Neutrophil (primary cell): ENCODE measurements at regions not wholly inside any gene's neighbourhood (a gene's known extent, or its start where the extent isn't known, plus 50 kb on each side); places are given as distances from the start of the nearest gene placed in this dataset.

ENCODE experiments used
- H3K27ac ChIP-seq: fragments of 200-600 bp; sonication (generic); 2 replicates; pipeline ENCODE4 v1.5.1; 2016; ENCODE audit warnings: mild to moderate bottlenecking, moderate library complexity
- H3K27me3 ChIP-seq: fragments of 200-600 bp; sonication (generic); 2 replicates; pipeline ENCODE4 v1.6.0; 2016; ENCODE audit warnings: mild to moderate bottlenecking
- H3K36me3 ChIP-seq: fragments of 200-600 bp; sonication (generic); 2 replicates; pipeline ENCODE4 v1.5.1; 2017
- H3K4me1 ChIP-seq, 2 experiments: fragments of 200-600 bp in 1 of 2; sonication (generic) in 1 of 2; 1 replicate in 1 of 2; 2 replicates in 1 of 2; pipeline versions ENCODE4 v1.5.1 to v1.6.1; 2013 to 2016; ENCODE audit warnings: low read depth in 1 of 2, low read length in 1 of 2, mild to moderate bottlenecking in 1 of 2, moderate library complexity in 1 of 2; ENCODE audit not compliant: control insufficient read depth in 1 of 2, insufficient read depth in 1 of 2
- H3K4me3 ChIP-seq, 2 experiments: fragments of 200-600 bp in 1 of 2; sonication (generic) in 1 of 2; 1 replicate in 1 of 2; 2 replicates in 1 of 2; pipeline ENCODE4 v1.5.1; 2013 to 2016; ENCODE audit warnings: low read depth in 1 of 2, low read length in 1 of 2, mild to moderate bottlenecking in 1 of 2, moderate library complexity in 1 of 2
- H3K9me3 ChIP-seq: fragments of 200-600 bp; sonication (generic); 2 replicates; pipeline ENCODE4 v1.5.1; 2016
- TF ChIP-seq, protein P1 (sequence below): fragments of 200-600 bp; sonication (generic); IDR thresholded peaks from 2 replicates; pipeline ENCODE4 v1.5.1; 2016; ENCODE audit warnings: antibody characterized with exemption

DNA sequence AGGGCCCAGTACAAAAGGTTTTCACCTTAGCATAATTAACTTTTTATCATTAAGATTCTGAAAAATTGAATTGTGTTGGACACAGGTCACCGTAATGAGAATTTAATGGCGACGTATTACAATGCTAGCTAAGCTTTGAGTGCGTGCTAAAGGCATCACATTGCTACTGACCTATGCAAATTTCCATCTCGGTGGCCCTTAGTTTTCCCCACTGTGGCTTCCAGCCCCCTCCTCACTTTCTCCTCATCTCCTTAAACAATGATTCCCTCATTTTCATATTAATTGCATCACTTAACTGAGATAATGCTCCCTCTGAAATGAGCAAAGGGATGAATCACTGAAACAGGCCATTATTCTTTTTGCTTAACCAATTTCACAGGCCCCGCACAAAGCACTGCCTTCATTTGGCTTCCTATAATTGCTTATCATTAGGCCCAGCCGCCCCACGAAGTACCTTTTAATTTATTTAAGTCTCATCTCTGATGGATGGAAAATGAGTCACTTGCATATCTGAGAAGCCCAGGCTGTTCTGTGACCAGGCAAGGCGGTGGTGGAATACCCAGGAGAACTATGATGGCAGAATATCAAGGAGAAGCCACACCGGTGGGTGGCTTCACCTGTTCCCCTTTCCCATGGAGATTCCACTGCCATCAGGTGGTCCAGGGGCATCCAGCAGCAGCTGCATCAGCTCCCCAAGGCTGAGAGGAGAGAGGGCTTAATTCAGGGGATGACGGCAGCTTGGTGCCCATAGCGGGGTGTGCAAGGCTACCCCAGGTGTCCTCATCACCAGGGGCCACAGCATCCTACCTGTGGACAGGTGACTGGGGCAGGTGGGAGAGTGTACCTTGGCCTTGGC lies 223.8 kb upstream of the BOD1L1 start:
- Histone ChIP-seq H3K36me3 (no peaks in the 10 kb centered on the region), H3K4me3 (no peak overlapping the region), H3K27me3 (no peaks in the 10 kb centered on the region), H3K9me3 (no peaks in the 10 kb centered on the region), H3K27ac (no peak overlapping the region), H3K4me1 (no peaks in the 10 kb centered on the region)
- TF ChIP-seq, protein P1, sequence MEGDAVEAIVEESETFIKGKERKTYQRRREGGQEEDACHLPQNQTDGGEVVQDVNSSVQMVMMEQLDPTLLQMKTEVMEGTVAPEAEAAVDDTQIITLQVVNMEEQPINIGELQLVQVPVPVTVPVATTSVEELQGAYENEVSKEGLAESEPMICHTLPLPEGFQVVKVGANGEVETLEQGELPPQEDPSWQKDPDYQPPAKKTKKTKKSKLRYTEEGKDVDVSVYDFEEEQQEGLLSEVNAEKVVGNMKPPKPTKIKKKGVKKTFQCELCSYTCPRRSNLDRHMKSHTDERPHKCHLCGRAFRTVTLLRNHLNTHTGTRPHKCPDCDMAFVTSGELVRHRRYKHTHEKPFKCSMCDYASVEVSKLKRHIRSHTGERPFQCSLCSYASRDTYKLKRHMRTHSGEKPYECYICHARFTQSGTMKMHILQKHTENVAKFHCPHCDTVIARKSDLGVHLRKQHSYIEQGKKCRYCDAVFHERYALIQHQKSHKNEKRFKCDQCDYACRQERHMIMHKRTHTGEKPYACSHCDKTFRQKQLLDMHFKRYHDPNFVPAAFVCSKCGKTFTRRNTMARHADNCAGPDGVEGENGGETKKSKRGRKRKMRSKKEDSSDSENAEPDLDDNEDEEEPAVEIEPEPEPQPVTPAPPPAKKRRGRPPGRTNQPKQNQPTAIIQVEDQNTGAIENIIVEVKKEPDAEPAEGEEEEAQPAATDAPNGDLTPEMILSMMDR: no peak

DNA sequence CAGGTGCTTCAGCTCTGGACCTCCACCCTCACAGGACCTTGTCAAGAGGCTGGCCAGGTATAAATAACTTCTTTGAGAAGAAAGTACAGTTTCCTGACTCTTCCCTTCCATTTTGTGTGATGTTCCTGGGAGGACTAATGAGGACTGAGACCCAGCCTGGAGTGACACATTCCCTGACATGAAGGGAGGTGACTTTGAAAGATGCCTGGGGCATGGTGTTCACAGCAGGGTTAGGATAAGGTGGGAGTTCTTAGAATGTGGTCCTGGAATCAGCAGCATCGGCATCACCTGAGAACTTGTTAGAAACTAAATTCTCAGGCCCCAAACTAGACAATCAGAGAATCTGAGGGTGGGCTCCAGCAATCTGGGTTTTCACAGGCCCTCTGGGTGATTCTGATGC lies 224.9 kb upstream of the BOD1L1 start:
- H3K4me1 ChIP-seq: no peaks in the 10 kb centered on the region
- H3K27ac ChIP-seq: no peak overlapping the region
- TF ChIP-seq, protein P1: no peak
- no peak overlapping the region for H3K4me3 ChIP-seq
- no peaks in the 10 kb centered on the region for H3K27me3 ChIP-seq
- H3K9me3 ChIP-seq: no peaks in the 10 kb centered on the region
- no peaks in the 10 kb centered on the region for H3K36me3 ChIP-seq

DNA sequence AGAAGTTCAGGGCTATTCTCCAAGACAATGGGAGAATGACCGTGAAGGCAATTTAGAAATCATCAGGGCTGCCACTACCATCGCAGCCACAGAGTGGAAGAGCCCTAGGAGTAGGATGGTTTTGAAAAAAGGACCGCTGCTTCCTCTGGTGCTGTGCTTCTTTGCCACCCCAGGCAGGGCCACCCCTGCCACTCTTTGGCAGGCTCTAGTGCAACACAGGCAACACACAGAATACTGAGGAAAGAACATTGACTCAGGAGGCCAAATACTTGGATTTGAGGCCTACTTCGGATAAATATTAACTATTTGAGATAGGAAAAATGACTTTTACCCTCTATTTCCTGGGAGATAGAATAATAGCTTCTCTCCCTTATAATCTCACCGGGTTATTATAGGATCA lies 228.9 kb upstream of the BOD1L1 start:
- Histone ChIP-seq H3K36me3 (no peaks in the 10 kb centered on the region), H3K9me3 (no peaks in the 10 kb centered on the region), H3K27ac (no peak overlapping the region), H3K4me1 (no peaks in the 10 kb centered on the region), H3K4me3 (no peak overlapping the region), H3K27me3 (no peaks in the 10 kb centered on the region)
- TF ChIP-seq, protein P1: no peak

DNA sequence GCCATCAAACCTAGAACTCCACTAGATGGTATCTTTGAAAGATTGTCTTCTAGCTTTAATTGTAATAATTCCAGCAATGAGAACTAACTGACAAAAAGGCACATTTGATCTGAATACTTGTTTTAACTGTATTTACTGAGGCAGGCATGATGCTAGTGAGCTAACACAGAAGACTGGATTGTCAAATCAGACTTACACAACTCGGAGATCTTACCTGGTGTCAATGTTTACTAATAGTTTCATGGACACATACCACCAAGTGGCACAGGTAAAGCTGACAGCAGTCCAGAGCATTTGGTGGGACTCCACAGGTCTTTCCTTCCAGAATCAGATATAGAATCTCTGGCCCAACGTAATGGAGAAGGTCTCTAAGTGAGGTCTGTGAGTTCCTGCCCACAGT lies 229.9 kb upstream of the BOD1L1 start:
- Histone ChIP-seq H3K4me3 (no peak overlapping the region), H3K36me3 (no peaks in the 10 kb centered on the region), H3K9me3 (no peaks in the 10 kb centered on the region), H3K27me3 (no peaks in the 10 kb centered on the region), H3K27ac (no peak overlapping the region), H3K4me1 (no peaks in the 10 kb centered on the region)
- TF ChIP-seq, protein P1: no peak

DNA sequence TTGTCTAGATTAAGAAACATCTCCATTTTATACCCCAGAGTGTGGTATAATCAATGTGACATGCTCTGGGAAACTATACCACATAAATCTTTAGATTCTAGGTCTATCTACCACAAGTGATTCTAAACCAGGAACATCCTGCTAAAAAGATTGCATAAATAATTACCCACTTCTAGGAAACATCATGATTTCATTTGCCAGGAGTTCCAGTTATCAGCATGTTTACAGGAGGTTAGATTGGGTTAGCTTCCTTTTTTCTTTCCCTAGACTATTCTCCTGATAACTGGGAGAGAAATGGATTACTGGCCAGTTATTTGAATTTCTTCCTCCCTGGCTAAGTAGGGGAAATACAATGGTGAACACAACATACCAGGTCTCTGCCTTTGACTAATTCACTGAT lies 230.3 kb upstream of the BOD1L1 start:
- Histone ChIP-seq H3K27me3 (no peaks in the 10 kb centered on the region), H3K4me3 (no peak overlapping the region), H3K27ac (no peak overlapping the region), H3K9me3 (no peaks in the 10 kb centered on the region), H3K4me1 (no peaks in the 10 kb centered on the region), H3K36me3 (no peaks in the 10 kb centered on the region)
- TF ChIP-seq, protein P1: no peak
